ENCODE measurements at regions not wholly inside any gene's neighbourhood (a gene's known extent, or its start where the extent isn't known, plus 50 kb on each side); places are given as distances from the start of the nearest gene placed in this dataset.

DNA sequence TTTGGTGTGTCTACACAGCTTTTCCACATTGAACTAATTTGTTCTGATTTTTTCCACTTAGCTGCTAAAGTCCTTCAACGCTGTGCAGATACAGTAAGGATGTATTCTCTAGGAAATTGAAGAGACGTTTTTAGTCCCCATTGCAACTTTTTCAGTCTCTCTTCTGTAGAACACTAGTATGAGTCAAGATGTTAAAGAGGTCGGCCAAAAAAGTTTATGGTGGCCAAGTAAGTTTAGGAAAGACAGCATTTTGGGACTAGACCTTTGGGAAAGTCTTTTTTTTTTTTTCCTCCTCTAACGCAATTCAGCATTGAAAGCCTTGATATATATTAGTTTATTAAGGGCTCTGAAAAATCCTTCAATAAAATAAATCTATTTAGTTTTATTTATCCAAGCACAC, 243.5 kb upstream of the FBXL7 start:
- TF ChIP-seq CTCF (IDR thresholded peaks at IDR 0.05) (no peak), POLR2A (IDR thresholded peaks at IDR 0.05) (no peak)
